K562 (cell line): ENCODE measurements at regions not wholly inside any gene's neighbourhood (a gene's known extent, or its start where the extent isn't known, plus 50 kb on each side); places are given as distances from the start of the nearest gene placed in this dataset.
A peak's percentile ranks its signal among the peaks of the same experiment; 100 is the strongest.

Experiments used
- ATAC-seq: fragments of 200-7000 bp; cut with Tn5 transposase; 3 replicates; pipeline ENCODE4 v1.9.1; 2020; ENCODE audit warnings: moderate library complexity
- BruUV-seq: library from RNA; stranded (reverse); fragments of 400-500 nt; replicated peaks from 2 replicates; lab custom pipeline; 2021; lab: Mats Ljungman, UMichigan
- CTCF ChIA-PET: fragments of 300-600 bp; formaldehyde crosslinking; extraction: SDS; loops from one replicate; lab custom pipeline; 2021; ENCODE audit warnings: low intra/inter-chr PET ratio; lab: Yijun Ruan, JAX
- POLR2A ChIA-PET: fragments of 300-600, 350-650 bp; sonication (Branson Sonifier 250); formaldehyde crosslinking; extraction: SDS; loops from one replicate; lab custom pipeline; 2021; ENCODE audit warnings: antibody characterized with exemption, inconsistent platforms; lab: Yijun Ruan, JAX
- DNase-seq, 4 experiments: peaks; one replicate each; pipeline versions ENCODE4 v3.0.0 to v3.0.0-alpha.2; 2011 to 2018; ENCODE audit warnings: low spot score in 3 of 4, mixed read lengths in 3 of 4; ENCODE audit errors: extremely low read depth in 1 of 4
- FAIRE-seq: peaks from 2 replicates; lab custom pipeline; 2011; peaks lifted over from hg19 to GRCh38; lab: Jason Lieb, UNC
- H2AFZ ChIP-seq: 2 replicates; pipeline ENCODE4 v1.6.0; 2011; ENCODE audit warnings: low read depth, low read length, control low read depth, inconsistent platforms
- H3K27ac ChIP-seq: fragments of 200-600 bp; 3 replicates; pipeline ENCODE4 v1.8.0; 2011; ENCODE audit warnings: low read depth, mild to moderate bottlenecking, control low read depth, inconsistent platforms, low read length, moderate library complexity, mixed read lengths; ENCODE audit errors: extremely low read depth
- H3K27me3 ChIP-seq, 2 experiments: fragments of 300-600 bp in 1 of 2; 2 replicates in 1 of 2; 3 replicates in 1 of 2; pipeline versions ENCODE4 v1.6.0 to v1.8.0; 2011; ENCODE audit warnings: inconsistent platforms in 2 of 2, low read length in 2 of 2, mild to moderate bottlenecking in 1 of 2, mixed read lengths in 1 of 2, moderate library complexity in 1 of 2; ENCODE audit not compliant: control insufficient read depth in 2 of 2, insufficient read depth in 2 of 2
- H3K36me3 ChIP-seq: fragments of 300-600 bp; 3 replicates; pipeline ENCODE4 v1.8.0; 2011; ENCODE audit warnings: mild to moderate bottlenecking, low read length, inconsistent platforms; ENCODE audit not compliant: control insufficient read depth, insufficient read depth
- H3K4me1 ChIP-seq, 2 experiments: fragments of 200-600 bp in 1 of 2; replicated peaks in 1 of 2; 2 replicates in 1 of 2; 3 replicates in 1 of 2; pipeline versions ENCODE4 v1.5.1 to v1.8.0; 2011; ENCODE audit warnings: inconsistent platforms in 2 of 2, low read length in 2 of 2, mild to moderate bottlenecking in 1 of 2, mixed read lengths in 1 of 2, moderate library complexity in 1 of 2; ENCODE audit not compliant: control insufficient read depth in 2 of 2, insufficient read depth in 2 of 2
- H3K4me2 ChIP-seq: 2 replicates; pipeline ENCODE4 v1.6.1; 2011; ENCODE audit warnings: low read length, control low read depth, inconsistent platforms, mixed read lengths; ENCODE audit not compliant: insufficient read depth
- H3K4me3 ChIP-seq: fragments of 200-600 bp; sonication (generic), shearing (Covaris generic); 2 replicates; pipeline ENCODE4 v1.5.1; 2016; ENCODE audit warnings: control low read depth, inconsistent platforms
- H3K79me2 ChIP-seq: fragments of 200-600 bp; 3 replicates; pipeline ENCODE4 v1.8.0; 2011; ENCODE audit warnings: low read length, inconsistent platforms; ENCODE audit not compliant: control insufficient read depth, insufficient read depth
- H3K9ac ChIP-seq, 2 experiments: 2 replicates each; pipeline versions ENCODE4 v1.6.0 to v1.6.1; 2011; ENCODE audit warnings: low read depth in 2 of 2, low read length in 2 of 2, control low read depth in 1 of 2, inconsistent platforms in 1 of 2, mild to moderate bottlenecking in 1 of 2, mixed read lengths in 1 of 2; ENCODE audit not compliant: insufficient read depth in 1 of 2
- H3K9me1 ChIP-seq: one replicate; pipeline ENCODE4 v1.6.0; 2011; ENCODE audit warnings: inconsistent platforms, mild to moderate bottlenecking, low read length, moderate library complexity; ENCODE audit not compliant: control insufficient read depth, insufficient read depth
- H3K9me3 ChIP-seq: replicated peaks from 2 replicates; pipeline ENCODE4 v1.5.1; 2011; ENCODE audit warnings: low read depth, low read length, inconsistent platforms; ENCODE audit not compliant: control insufficient read depth, insufficient read depth
- H4K20me1 ChIP-seq: replicated peaks from 2 replicates; pipeline ENCODE4 v1.6.1; 2011; ENCODE audit warnings: low read length, inconsistent platforms, mixed read lengths; ENCODE audit not compliant: control insufficient read depth, insufficient read depth
- ATF3 ChIP-seq, 2 experiments: fragments of 450-650 bp in 1 of 2; sonication (generic) in 1 of 2; formaldehyde crosslinking in 1 of 2; IDR thresholded peaks in 1 of 2; conservative IDR thresholded peaks in 1 of 2; 2 replicates each; pipeline versions ENCODE4 v1.6.1 to v1.8.1; 2016 to 2023; ENCODE audit warnings: mild to moderate bottlenecking in 2 of 2, moderate library complexity in 2 of 2, inconsistent platforms in 1 of 2, missing genetic modification reagents in 1 of 2
- CEBPB ChIP-seq: fragments of 450-650 bp; IDR thresholded peaks from 2 replicates; pipeline ENCODE4 v1.6.1; 2016; ENCODE audit warnings: missing genetic modification characterization, missing compliant biosample characterization
- CEBPG ChIP-seq, 3 experiments: fragments of 200-800 bp in 1 of 3; sonication (Bioruptor generic) in 1 of 3; sonication (generic) in 1 of 3; formaldehyde crosslinking in 1 of 3; IDR thresholded peaks in 2 of 3; conservative IDR thresholded peaks in 1 of 3; 2 replicates each; pipeline versions ENCODE4 v1.6.1 to v1.8.0; 2016 to 2022; ENCODE audit warnings: missing compliant biosample characterization in 2 of 3, missing genetic modification characterization in 2 of 3, mild to moderate bottlenecking in 1 of 3, missing genetic modification reagents in 1 of 3
- PREB ChIP-seq: sonication (generic); formaldehyde crosslinking; IDR thresholded peaks from 2 replicates; pipeline ENCODE4 v1.8.1; 2023; ENCODE audit warnings: mild to moderate bottlenecking, missing genetic modification reagents
- TRIM24 ChIP-seq, 2 experiments: fragments of 450-650 bp; IDR thresholded peaks; 2 replicates each; pipeline ENCODE4 v1.6.1; 2016
- WGBS: fragments of 100-300 bp; shearing (Covaris generic); methylation state at CpG from one replicate; pipeline ENCODE4 v1.1.6; 2016; ENCODE audit warnings: low coverage, mixed read lengths; ENCODE audit not compliant: insufficient coverage; ENCODE audit errors: missing lambda C conversion rate; 5-methylcytosine and 5-hydroxymethylcytosine counted together
- in situ Hi-C: fragments of 300-500 bp; cut with MboI; formaldehyde crosslinking; loops from 4 replicates; pipeline ENCODE4 v1.15.0; 2018; ENCODE audit warnings: inconsistent platforms, mixed read lengths
- intact Hi-C: fragments of 100-400 bp; cut with micrococcal nuclease; formaldehyde crosslinking; loops from 2 replicates; pipeline ENCODE4 v1.14.2; 2022

GRCh38 chr5:100667161-100667630 lies 132.0 kb downstream of the FAM174A start:
- in situ Hi-C loops (no loop called here), intact Hi-C loops (no loop called here)
- H3K79me2 ChIP-seq, result no peaks in the 10 kb centered on the region
- H3K9ac ChIP-seq, result no peak overlapping the region
- no peak overlapping the region for H3K4me2 ChIP-seq
- no peaks in the 10 kb centered on the region for H4K20me1 ChIP-seq
- H2AFZ ChIP-seq, result no peak overlapping the region
- H3K27ac ChIP-seq, result no peak overlapping the region
- DNase-seq (no peak), FAIRE-seq (peak; percentile 35), ATAC-seq (no peak)
- TF ChIP-seq ATF3 (IDR thresholded peaks at IDR 0.05) (0 out of 2 replicates have a peak, but pooled peaks have one; percentile 11), ATF3 (CRISPR knock-in tag; conservative IDR thresholded peaks at IDR 0.05) (no peak), CEBPG (CRISPR knock-in tag; IDR thresholded peaks at IDR 0.05) (no peak), CEBPG (tag; conservative IDR thresholded peaks at IDR 0.05 in 1 of 2, IDR thresholded peaks at IDR 0.05 in 1 of 2) (peak; percentile 18 to 74; a peak in 3 of 4 replicates), CEBPB (tag) (peak; percentile 85), TRIM24 (IDR thresholded peaks at IDR 0.05) (0 out of 4 replicates have a peak, but pooled peaks have one; percentile 7 to 21), PREB (CRISPR knock-in tag) (no peak)
- H3K9me3 ChIP-seq, result no peaks in the 10 kb centered on the region
- ChIA-PET CTCF (no interaction called here), POLR2A (no interaction called here)
- no peak overlapping the region for H3K4me3 ChIP-seq
- no peaks in the 10 kb centered on the region for H3K4me1 ChIP-seq
- BruUV-seq, result no TSS peak
- H3K27me3 ChIP-seq, result no peaks in the 10 kb centered on the region
- no peaks in the 10 kb centered on the region for H3K36me3 ChIP-seq
- 18% methylated on average over 4 of the region's 4 CpGs for WGBS
- no peaks in the 10 kb centered on the region for H3K9me1 ChIP-seq
